D721Med (cell line): ENCODE measurements at regions not wholly inside any gene's neighbourhood (a gene's known extent, or its start where the extent isn't known, plus 50 kb on each side); places are given as distances from the start of the nearest gene placed in this dataset.
"Not testable (repeated sequence)": the region's sequence is repeated elsewhere in the genome, so short reads cannot be mapped to it uniquely, and the experiment has no call there.

Experiments
- DNase-seq: peaks from one replicate; pipeline ENCODE4 v3.0.0; 2011; ENCODE audit warnings: low spot score; ENCODE audit not compliant: insufficient read length
- FAIRE-seq: peaks from 2 replicates; lab custom pipeline; 2011; peaks lifted over from hg19 to GRCh38; lab: Jason Lieb, UNC
- CTCF ChIP-seq: IDR thresholded peaks from 2 replicates; pipeline ENCODE4 v1.5.1; 2012; ENCODE audit warnings: mild to moderate bottlenecking, control low read depth; ENCODE audit not compliant: insufficient read depth; ENCODE audit errors: missing control alignments

GRCh38 chr2:31788273-31788672 is 207.5 kb upstream of the SRD5A2 start:
- DNase-seq (no peak), FAIRE-seq (no peak)
- no peak for TF ChIP-seq CTCF

DNA sequence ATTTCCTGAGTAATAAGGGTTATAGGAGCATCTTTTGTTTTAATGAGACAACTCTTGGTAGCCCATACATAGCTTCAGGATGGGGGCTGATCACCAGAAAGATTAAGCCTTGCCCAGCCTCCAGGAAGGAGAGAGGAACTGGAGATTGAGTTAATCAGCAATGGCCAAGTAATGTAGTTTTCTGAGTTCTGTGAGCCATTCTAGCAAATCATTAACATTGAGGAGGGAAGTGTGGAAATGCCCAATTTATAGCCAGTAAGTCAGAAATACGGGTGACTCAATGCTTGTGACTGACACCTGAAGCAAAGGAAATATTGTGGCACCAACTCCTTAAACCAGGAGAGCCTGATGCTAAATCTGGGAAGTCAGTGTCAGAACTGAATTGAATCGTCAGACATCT is 205.1 kb upstream of the SRD5A2 start:
- TF ChIP-seq CTCF = no peak
- FAIRE-seq (no peak), DNase-seq (no peak)

DNA sequence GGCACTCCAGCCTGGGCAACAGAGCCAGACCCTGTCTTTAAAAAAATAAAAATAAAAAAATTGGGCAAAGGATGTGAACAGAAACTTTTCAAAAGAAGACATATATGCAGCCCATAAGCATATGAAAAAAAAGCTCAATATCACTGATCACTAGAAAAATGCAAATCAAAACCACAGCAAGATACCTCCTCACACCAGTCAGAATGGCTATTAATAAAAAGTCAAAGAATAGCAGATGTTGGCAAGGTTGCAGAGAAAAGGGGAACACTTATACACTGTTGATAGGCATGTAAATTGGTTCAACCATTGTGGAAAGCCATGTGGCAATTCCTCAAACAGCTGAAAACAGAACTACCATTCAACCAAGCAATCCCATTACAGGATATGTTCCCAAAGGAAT is 204.1 kb upstream of the SRD5A2 start:
- no peak for FAIRE-seq
- no peak for DNase-seq

GRCh38 chr2:31783446-31784091 is 202.8 kb upstream of the SRD5A2 start:
- FAIRE-seq, DNase-seq: not testable (repeated sequence)

More for the DNA sequence above, 204.1 kb upstream of the SRD5A2 start:
- no peak for TF ChIP-seq CTCF

- DNase-seq (no peak), FAIRE-seq (no peak)
- no peak for TF ChIP-seq CTCF
These were observed 197.4 kb upstream of the SRD5A2 start for GRCh38 chr2:31778153-31778552.

DNA sequence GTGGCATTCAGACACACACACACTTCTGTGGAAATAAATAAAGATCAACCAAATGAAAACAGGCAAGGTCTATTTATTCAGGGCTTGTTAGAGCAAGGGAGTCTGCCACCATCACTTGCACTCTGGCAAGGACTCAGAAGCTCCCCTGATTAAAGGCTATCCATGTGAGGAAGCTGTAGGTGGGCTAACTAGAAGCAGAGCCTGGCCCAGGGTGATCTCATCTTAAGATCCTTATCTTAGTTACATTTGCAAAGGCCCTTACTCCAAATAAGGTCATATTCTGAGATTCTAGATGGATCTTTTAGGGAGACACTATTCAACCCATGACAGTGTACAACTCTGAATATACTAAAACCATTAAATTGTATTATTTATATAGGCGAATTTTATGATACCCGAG is 190.0 kb upstream of the SRD5A2 start:
- FAIRE-seq (no peak), DNase-seq (no peak)
- TF ChIP-seq CTCF = no peak

- FAIRE-seq = no peak
- TF ChIP-seq CTCF = no peak
- no peak for DNase-seq
These were observed 184.6 kb upstream of the SRD5A2 start for GRCh38 chr2:31765078-31765945.
